Tibial nerve (tissue), 4 donors: ENCODE measurements at regions not wholly inside any gene's neighbourhood (a gene's known extent, or its start where the extent isn't known, plus 50 kb on each side); places are given as distances from the start of the nearest gene placed in this dataset.

Experiments used
- DNase-seq, 2 donors: peaks; one replicate each; pipeline ENCODE4 v3.0.0-alpha.2; 2019; ENCODE audit warnings: low spot score in 2 of 2
- H3K27ac ChIP-seq, 4 donors: fragments of 200-600 bp; sonication (generic) in 3 of 4; one replicate each; pipeline ENCODE4 v1.5.1; 2017 to 2019; ENCODE audit warnings: mild to moderate bottlenecking in 1 of 4
- H3K27me3 ChIP-seq, 2 donors: fragments of 200-600 bp; sonication (generic) in 1 of 2; one replicate each; pipeline versions ENCODE4 v1.5.1 to v1.6.0; 2017 to 2019
- H3K36me3 ChIP-seq, 3 donors: fragments of 200-600 bp; sonication (generic); one replicate each; pipeline ENCODE4 v1.5.1; 2018 to 2019
- H3K4me1 ChIP-seq, 4 donors: fragments of 200-600 bp; sonication (generic) in 3 of 4; one replicate each; pipeline ENCODE4 v1.5.1; 2017 to 2019
- H3K4me3 ChIP-seq, 4 donors: fragments of 200-600 bp; sonication (generic) in 3 of 4; one replicate each; pipeline ENCODE4 v1.5.1; 2017 to 2019; ENCODE audit warnings: mild to moderate bottlenecking in 1 of 4, moderate library complexity in 1 of 4
- H3K9me3 ChIP-seq, 4 donors: fragments of 200-600 bp; sonication (generic) in 3 of 4; one replicate each; pipeline ENCODE4 v1.5.1; 2017 to 2019
- EP300 ChIP-seq, 2 donors: sonication (generic); formaldehyde crosslinking; IDR thresholded peaks; one replicate each; pipeline ENCODE4 v1.6.1; 2017; ENCODE audit warnings: antibody characterized with exemption in 2 of 2, mild to moderate bottlenecking in 1 of 2
- POLR2A ChIP-seq, 2 donors: fragments of 450-650 bp; IDR thresholded peaks; one replicate each; pipeline ENCODE4 v1.6.1; 2017; ENCODE audit warnings: antibody characterized with exemption in 2 of 2, mild to moderate bottlenecking in 2 of 2, moderate library complexity in 2 of 2
- WGBS, 2 donors: methylation state at CpG; one replicate each; pipeline ENCODE4 v1.1.5; 2018; 5-methylcytosine and 5-hydroxymethylcytosine counted together
- TF ChIP-seq, protein P1 (sequence below), 5 experiments: fragments of 200-600 bp in 3 of 5; fragments of 450-650 bp in 2 of 5; sonication (generic) in 3 of 5; IDR thresholded peaks; one replicate each; pipeline ENCODE4 v1.5.1; 2016 to 2019; ENCODE audit warnings: antibody characterized with exemption in 5 of 5, mild to moderate bottlenecking in 3 of 5, moderate library complexity in 2 of 5

DNA sequence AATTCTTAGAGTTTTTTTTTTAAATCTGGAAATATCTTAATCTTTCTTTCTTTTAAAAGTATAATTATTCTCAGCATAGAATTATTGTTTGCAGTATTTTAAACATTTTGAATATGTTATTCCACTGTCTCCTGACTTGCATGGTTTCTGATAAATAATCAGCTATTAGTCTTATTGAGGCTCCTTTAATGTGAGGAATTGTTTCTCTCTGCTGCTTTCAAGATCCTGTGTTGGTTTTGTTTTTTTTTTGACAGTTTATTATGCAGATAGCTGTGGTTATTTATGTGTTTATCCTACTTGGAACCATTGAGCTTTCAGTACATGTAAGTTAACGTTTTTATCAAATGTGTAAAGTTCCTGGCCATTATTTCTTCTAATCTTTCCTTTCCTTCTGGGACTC lies 477.9 kb upstream of the HTR2A start:
- TF ChIP-seq, protein P1, sequence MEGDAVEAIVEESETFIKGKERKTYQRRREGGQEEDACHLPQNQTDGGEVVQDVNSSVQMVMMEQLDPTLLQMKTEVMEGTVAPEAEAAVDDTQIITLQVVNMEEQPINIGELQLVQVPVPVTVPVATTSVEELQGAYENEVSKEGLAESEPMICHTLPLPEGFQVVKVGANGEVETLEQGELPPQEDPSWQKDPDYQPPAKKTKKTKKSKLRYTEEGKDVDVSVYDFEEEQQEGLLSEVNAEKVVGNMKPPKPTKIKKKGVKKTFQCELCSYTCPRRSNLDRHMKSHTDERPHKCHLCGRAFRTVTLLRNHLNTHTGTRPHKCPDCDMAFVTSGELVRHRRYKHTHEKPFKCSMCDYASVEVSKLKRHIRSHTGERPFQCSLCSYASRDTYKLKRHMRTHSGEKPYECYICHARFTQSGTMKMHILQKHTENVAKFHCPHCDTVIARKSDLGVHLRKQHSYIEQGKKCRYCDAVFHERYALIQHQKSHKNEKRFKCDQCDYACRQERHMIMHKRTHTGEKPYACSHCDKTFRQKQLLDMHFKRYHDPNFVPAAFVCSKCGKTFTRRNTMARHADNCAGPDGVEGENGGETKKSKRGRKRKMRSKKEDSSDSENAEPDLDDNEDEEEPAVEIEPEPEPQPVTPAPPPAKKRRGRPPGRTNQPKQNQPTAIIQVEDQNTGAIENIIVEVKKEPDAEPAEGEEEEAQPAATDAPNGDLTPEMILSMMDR (IDR thresholded peaks at IDR 0.05): no peak
- TF ChIP-seq EP300 (IDR thresholded peaks at IDR 0.05) (no peak), POLR2A (IDR thresholded peaks at IDR 0.05) (no peak)
- Histone ChIP-seq H3K4me1 (no peaks in the 10 kb centered on the region), H3K9me3 (peaks cover 0 to 42% (median 3%) of the 10 kb centered on the region in 4 donors), H3K27me3 (no peaks in the 10 kb centered on the region), H3K4me3 (no peak overlapping the region), H3K36me3 (no peaks in the 10 kb centered on the region), H3K27ac (no peak overlapping the region)
- no peak for DNase-seq
- 63 to 66% methylated on average over 1 of the region's 1 CpG for WGBS, 2 donors

DNA sequence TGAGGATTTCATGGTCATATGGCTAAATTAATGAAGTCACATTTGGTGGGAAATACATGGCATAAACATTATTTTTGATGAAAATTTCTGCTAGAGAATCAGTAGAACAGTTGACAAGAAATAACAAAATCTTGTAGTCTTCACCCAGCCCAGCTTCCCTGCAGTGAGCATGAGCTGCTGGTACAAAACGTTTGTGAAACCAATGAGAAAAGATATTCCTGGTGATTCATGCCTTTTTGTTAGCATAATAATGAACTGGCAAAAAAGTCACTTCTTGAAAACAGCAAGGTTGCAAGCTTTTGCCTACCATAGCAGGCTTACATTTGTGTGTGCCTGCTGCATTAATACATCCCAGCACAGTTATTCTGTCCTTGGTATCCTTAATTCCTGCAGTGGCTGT lies 475.9 kb upstream of the HTR2A start:
- Histone ChIP-seq H3K9me3 (peaks cover 0 to 56% (median 5%) of the 10 kb centered on the region in 4 donors), H3K4me1 (no peaks in the 10 kb centered on the region), H3K4me3 (no peak overlapping the region), H3K36me3 (no peaks in the 10 kb centered on the region), H3K27me3 (no peaks in the 10 kb centered on the region), H3K27ac (no peak overlapping the region)
- DNase-seq: no peak
- 7 to 8% methylated on average over 1 of the region's 1 CpG for WGBS, 2 donors
- TF ChIP-seq POLR2A (IDR thresholded peaks at IDR 0.05): no peak
- no peak for TF ChIP-seq EP300 (IDR thresholded peaks at IDR 0.05)
- TF ChIP-seq, protein P1 (IDR thresholded peaks at IDR 0.05): no peak

DNA sequence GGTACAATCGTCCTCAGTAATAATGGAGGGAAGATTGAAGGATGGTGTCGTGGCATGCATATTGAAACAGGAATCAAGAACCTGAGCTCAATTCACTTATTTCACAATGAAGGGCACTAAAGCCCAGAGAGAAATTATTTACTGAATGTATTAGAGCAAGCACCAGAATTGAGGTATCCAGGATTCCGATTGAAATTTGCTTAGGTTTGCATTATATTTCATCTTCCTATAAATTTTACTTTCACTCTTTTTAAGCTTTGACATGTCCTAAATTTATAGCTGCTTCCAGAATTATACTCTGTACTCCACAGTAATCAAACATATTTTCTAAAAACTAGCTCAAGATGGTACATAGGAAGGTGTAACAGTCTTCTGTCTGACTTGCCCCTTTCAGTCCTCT lies 454.9 kb upstream of the HTR2A start:
- TF ChIP-seq, protein P1 (IDR thresholded peaks at IDR 0.05): no peak
- TF ChIP-seq POLR2A (IDR thresholded peaks at IDR 0.05) (no peak), EP300 (IDR thresholded peaks at IDR 0.05) (no peak)

DNA sequence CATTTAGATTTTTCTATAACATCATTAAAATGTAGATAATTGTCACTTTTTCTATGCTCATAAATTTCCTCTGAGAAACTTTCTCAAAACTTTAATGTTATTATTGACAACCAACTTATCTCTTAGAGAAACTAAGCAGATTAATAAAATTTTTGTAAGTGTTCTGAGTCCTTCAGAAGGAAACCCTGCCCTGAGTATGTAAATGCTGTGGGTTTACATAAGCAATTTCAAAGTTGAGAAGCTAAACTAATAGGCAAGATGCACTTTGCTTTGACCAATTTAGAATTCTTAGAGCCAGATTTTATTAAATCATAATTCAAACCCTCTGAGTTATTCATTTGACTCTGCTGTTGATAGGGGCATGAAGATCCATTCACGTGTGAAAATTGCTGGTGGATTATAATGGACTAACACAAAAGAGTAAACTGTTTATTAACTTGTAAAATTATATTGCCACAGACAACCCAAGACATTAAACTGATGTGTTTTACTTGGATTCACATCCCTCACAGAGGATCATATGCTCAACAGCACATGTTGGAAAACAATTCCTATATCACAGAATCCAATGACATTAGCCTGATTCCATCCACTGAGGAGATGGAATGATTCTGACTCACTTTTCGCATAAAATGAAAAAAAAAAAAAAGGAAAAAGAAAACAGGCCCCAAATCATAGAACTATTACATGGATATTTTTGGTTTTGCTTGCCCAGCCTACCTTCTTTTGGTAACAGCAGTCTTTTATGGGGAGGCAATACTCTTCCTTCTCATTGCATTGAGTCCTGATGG lies 453.7 kb upstream of the HTR2A start:
- WGBS, 2 donors: 78 to 86% methylated on average over 2 of the region's 2 CpGs
- H3K4me1 ChIP-seq: no peaks in the 10 kb centered on the region
- H3K27me3 ChIP-seq: peaks cover 0 to 3% of the 10 kb centered on the region in 2 donors
- no peak overlapping the region for H3K4me3 ChIP-seq
- no peak overlapping the region for H3K27ac ChIP-seq
- H3K36me3 ChIP-seq: no peaks in the 10 kb centered on the region
- DNase-seq: no peak
- peaks cover 0 to 12% (median 0%) of the 10 kb centered on the region in 4 donors for H3K9me3 ChIP-seq
- TF ChIP-seq POLR2A (IDR thresholded peaks at IDR 0.05) (no peak), EP300 (IDR thresholded peaks at IDR 0.05) (no peak)
- TF ChIP-seq, protein P1 (IDR thresholded peaks at IDR 0.05): no peak

More for the DNA sequence above, 454.9 kb upstream of the HTR2A start:
- no peak overlapping the region for H3K27ac ChIP-seq
- 89 to 91% methylated on average over 3 of the region's 3 CpGs for WGBS, 2 donors
- no peak overlapping the region for H3K4me3 ChIP-seq
- H3K27me3 ChIP-seq: no peaks in the 10 kb centered on the region
- H3K9me3 ChIP-seq: peaks cover 0 to 6% (median 0%) of the 10 kb centered on the region in 4 donors
- no peaks in the 10 kb centered on the region for H3K4me1 ChIP-seq
- DNase-seq: no peak
- no peaks in the 10 kb centered on the region for H3K36me3 ChIP-seq

DNA sequence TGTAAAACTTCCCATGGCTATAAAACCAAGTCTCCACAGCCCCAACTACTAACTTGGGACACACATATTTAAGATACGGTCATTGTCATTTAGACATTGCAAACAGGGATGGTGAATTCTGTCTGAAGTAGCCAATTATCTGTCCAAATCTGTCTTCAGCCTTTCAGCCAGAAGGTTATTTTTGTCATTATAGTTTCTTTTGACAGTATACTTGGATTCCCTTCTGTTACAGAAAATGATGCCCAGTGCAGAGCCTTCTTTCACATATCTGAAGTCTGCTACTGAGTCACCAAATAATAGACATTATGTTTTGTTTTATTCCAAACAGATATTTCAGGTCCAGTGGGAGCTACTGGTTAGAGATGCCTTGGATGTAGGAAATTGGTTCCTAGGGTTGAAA lies 452.4 kb upstream of the HTR2A start:
- Histone ChIP-seq H3K4me1 (no peaks in the 10 kb centered on the region), H3K9me3 (peaks cover 0 to 7% (median 0%) of the 10 kb centered on the region in 4 donors), H3K4me3 (no peak overlapping the region), H3K36me3 (no peaks in the 10 kb centered on the region), H3K27me3 (peaks cover 0 to 3% of the 10 kb centered on the region in 2 donors), H3K27ac (no peak overlapping the region)
- no peak for DNase-seq
- TF ChIP-seq, protein P1 (IDR thresholded peaks at IDR 0.05): no peak
- TF ChIP-seq EP300 (IDR thresholded peaks at IDR 0.05): no peak
- TF ChIP-seq POLR2A (IDR thresholded peaks at IDR 0.05): no peak
- WGBS, 2 donors: 83 to 88% methylated on average over 1 of the region's 1 CpG
